Lower leg skin (tissue), 3 donors: ENCODE measurements at regions not wholly inside any gene's neighbourhood (a gene's known extent, or its start where the extent isn't known, plus 50 kb on each side); places are given as distances from the start of the nearest gene placed in this dataset.

ENCODE experiments used
- CTCF ChIP-seq, 3 donors: fragments of 450-650 bp; IDR thresholded peaks; one replicate each; pipeline ENCODE4 v1.5.1; 2016; ENCODE audit warnings: antibody characterized with exemption in 3 of 3, mild to moderate bottlenecking in 3 of 3, moderate library complexity in 2 of 3
- POLR2A ChIP-seq, 2 donors: fragments of 450-650 bp; IDR thresholded peaks; one replicate each; pipeline ENCODE4 v1.6.1; 2016 to 2017; ENCODE audit warnings: antibody characterized with exemption in 2 of 2, mild to moderate bottlenecking in 1 of 2, moderate library complexity in 1 of 2

- TF ChIP-seq CTCF (IDR thresholded peaks at IDR 0.05) = no peak
- TF ChIP-seq POLR2A (IDR thresholded peaks at IDR 0.05) = no peak
Measured at GRCh38 chr13:39945226-39945625, 289.8 kb downstream of the COG6 start.
